Occipital lobe (tissue), 1 donor: ENCODE measurements at regions not wholly inside any gene's neighbourhood (a gene's known extent, or its start where the extent isn't known, plus 50 kb on each side); places are given as distances from the start of the nearest gene placed in this dataset.

ENCODE experiments used
- DNase-seq: peaks from one replicate; lab custom pipeline; 2025; lab: John Stamatoyannopoulos, UW

GRCh38 chr3:81985996-81986723 lies 224.7 kb upstream of the GBE1 start:
- no peak for DNase-seq

- DNase-seq = no peak
These were observed 221.9 kb upstream of the GBE1 start for GRCh38 chr3:81983382-81983781.

DNA sequence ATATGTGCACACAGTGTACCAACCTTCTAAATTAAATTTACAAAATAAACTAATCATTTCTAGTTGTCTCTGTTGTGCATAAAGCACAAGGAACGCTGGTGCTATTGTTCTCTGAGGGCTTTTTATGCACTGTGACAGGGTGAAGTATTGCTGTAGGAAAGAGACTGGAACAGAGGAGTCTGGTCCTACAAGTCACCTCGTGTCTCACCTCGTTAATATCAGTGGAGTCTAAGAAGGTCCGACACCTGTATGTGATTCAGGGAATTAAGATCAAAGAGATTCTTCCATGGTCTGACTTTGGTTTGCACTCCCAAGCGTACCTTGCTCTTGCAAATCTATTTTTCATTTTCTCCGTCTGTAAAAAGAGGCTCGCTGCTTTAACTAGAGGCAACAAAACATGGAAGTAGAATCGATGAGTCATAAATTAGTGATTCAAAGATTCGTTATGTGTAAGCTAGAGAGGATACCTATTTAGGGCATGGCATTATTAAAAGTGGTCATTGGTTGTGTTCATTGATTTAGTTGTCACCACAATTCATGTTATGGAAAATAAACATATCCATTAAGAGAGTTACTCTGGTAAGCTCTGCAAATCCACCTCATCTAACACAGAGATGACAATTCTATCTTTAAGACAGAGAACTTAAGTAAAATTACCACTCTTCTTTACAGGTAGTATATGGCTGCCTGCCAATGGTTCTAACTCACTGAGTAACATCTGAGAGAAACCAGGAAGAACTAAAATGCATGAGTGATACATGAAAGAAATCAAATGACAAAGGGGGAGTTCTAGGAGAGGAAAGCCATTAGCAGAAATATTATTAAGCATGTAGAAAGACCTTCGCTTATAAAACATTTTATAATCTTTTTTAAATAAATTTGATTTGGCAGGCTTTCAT lies 219.4 kb upstream of the GBE1 start:
- no peak for DNase-seq

DNA sequence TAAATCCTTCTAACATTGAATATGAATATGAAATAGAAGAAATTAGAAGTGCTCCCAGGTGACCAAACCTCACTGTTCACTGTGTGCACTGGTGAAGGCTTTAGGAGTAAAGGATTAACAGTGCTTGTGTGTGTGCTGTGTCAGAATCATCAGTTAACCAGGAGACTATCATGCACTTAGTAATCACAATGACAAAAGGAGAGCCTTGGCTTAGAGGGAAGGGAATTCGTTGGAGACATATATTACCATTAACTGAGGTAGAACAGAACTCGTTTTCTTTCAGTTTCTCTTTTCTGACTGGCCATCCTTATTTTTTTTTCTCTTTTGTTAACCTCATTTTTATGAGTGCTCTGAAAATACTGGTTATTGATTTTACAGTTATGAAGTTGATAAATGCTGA lies 213.3 kb upstream of the GBE1 start:
- DNase-seq = no peak

DNA sequence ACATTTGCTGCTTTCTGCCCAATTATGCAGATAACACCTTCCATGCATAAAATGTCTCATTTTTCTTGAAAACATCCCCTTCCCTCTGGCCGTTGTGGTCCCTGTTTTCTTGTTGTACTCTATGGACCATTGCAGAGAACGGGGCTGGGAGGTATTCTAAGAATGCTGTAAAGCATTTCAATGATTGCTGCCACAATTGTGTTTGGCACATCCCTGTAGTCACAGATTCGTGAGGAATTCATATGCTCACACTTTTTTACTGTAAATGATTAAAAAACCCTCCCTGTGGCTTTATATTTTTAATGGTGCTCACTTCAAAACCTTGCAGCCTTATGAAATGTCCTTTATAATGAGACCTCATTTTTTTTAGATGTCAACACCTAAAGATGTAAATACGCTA lies 207.2 kb upstream of the GBE1 start:
- DNase-seq = no peak

DNA sequence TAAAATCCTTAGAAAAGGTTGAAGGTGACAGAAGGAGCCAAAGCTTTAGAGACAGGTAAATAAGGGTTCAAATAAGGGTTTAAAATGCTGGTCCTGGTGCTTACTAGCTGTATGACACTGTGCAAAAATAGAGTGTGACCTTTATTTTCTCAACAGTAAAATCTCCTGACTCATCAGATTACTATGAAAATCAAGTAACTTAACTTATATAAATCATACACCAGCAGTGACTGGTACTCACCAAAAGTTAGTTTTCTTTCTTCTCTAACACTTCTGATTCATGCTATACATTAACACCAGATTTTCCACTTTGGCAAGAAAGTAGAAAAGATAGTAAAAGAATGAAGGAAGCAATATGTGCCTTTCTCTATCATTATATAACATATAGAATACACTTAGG lies 205.9 kb upstream of the GBE1 start:
- no peak for DNase-seq

DNA sequence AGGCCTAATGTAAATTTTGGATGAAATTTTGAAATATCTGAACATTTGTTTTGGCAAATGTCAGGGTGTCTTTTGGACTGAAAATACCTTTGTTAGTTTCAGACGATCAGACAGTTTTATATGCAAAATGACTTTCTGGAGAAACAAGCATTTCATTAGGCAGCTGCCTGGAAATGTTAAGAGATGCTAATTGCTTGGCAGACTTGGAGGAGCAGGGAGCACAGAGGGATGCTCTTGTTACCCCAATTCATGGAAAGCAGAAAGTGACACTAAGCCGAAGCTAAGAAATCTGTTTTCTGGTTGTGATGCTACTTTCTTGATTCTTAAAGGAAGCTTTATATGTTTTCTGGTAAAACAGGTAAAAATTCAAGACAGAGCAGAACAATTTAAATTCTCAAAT lies 204.3 kb upstream of the GBE1 start:
- DNase-seq = no peak

- DNase-seq = no peak
These were observed 201.0 kb upstream of the GBE1 start for GRCh38 chr3:81962396-81962795.

DNA sequence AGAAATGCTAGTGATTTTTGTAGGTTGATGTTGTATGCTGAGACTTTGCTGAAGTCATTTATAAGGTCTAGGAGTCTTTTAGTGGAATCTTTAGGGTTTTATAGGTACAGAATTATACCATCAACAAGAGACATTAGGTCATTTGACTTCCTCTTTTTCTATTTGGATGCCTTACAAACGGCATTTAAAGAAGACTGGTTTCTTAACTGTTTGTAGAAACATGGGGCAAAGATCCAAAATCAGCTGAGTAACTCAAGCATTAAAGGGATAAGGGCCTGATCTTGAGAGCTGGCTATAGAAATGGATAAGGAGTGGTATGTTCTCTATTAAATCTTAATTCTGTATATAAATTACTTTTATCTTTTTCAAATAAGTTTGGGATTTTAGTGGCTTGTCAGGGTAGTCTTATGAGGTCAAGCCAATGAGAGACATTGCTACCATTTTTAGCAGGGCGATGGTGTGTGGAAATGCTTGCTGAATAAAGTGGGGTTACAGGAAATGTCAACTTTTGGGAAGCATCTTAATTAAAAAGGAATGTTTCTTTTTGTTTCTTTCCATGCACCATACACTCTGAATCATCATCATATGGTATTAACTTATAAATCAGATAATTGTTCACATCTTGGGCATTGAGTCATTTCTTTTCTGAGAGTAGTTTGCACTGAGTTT lies 197.7 kb upstream of the GBE1 start:
- no peak for DNase-seq

GRCh38 chr3:81955878-81956277 lies 194.4 kb upstream of the GBE1 start:
- DNase-seq = no peak

GRCh38 chr3:81953111-81953510 lies 191.7 kb upstream of the GBE1 start:
- DNase-seq = no peak

GRCh38 chr3:81952141-81952540 lies 190.7 kb upstream of the GBE1 start:
- DNase-seq = no peak

DNA sequence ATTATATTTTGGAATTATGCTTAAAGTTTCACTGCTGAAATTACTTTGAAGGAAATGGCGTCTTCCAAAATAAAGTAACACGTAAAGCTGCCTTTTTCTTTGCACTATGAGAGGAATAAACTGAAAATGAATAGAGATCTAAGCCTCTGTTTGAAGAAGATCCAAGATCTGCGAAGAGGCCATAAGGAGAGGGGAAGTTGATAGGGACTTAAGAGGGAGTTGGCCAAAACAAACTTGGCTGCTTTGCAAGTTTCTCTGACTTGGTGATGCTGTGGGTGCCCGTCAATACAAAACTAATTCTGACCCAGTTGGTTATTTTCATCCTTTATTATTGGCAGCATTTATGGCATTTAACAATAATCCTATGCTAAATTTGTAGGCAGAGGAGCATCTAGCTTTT lies 190.2 kb upstream of the GBE1 start:
- no peak for DNase-seq

GRCh38 chr3:81951106-81951505 lies 189.7 kb upstream of the GBE1 start:
- no peak for DNase-seq

- DNase-seq = no peak
These were observed 185.9 kb upstream of the GBE1 start for GRCh38 chr3:81947359-81947758.

- no peak for DNase-seq
These were observed 177.2 kb upstream of the GBE1 start for GRCh38 chr3:81938681-81939080.

GRCh38 chr3:81936817-81937216 lies 175.4 kb upstream of the GBE1 start:
- DNase-seq = no peak

- no peak for DNase-seq
These were observed 171.2 kb upstream of the GBE1 start for GRCh38 chr3:81932681-81933080.

- DNase-seq = no peak
These were observed 170.1 kb upstream of the GBE1 start for GRCh38 chr3:81931265-81932251.

- DNase-seq = no peak
These were observed 168.3 kb upstream of the GBE1 start for GRCh38 chr3:81929697-81930096.

- no peak for DNase-seq
These were observed 166.4 kb upstream of the GBE1 start for GRCh38 chr3:81927811-81928210.
